Colonic mucosa (tissue), 4 donors: ENCODE measurements at regions not wholly inside any gene's neighbourhood (a gene's known extent, or its start where the extent isn't known, plus 50 kb on each side); places are given as distances from the start of the nearest gene placed in this dataset.
"Not testable (repeated sequence)": the region's sequence is repeated elsewhere in the genome, so short reads cannot be mapped to it uniquely, and the experiment has no call there.

Source experiments
- DNase-seq: peaks from one replicate; pipeline ENCODE4 v3.0.0-alpha.2; 2020
- H3K27ac ChIP-seq: fragments of 200-600 bp; one replicate; pipeline ENCODE4 v1.8.0; 2021
- H3K27me3 ChIP-seq: fragments of 200-600 bp; one replicate; pipeline ENCODE4 v1.8.0; 2021
- H3K36me3 ChIP-seq: fragments of 200-600 bp; one replicate; pipeline ENCODE4 v1.8.0; 2021
- H3K4me1 ChIP-seq: fragments of 200-600 bp; one replicate; pipeline ENCODE4 v1.8.0; 2021; ENCODE audit warnings: mild to moderate bottlenecking
- H3K4me3 ChIP-seq: fragments of 200-600 bp; one replicate; pipeline ENCODE4 v1.8.0; 2021
- H3K9ac ChIP-seq, 2 donors: one replicate each; pipeline ENCODE4 v1.7.0; 2013; ENCODE audit warnings: control low read depth in 2 of 2, low read depth in 2 of 2, low read length in 2 of 2
- H3K9me3 ChIP-seq: fragments of 200-600 bp; one replicate; pipeline ENCODE4 v1.8.0; 2021
- CTCF ChIP-seq: fragments of 200-600 bp; IDR thresholded peaks from one replicate; pipeline ENCODE4 v1.8.0; 2022; ENCODE audit warnings: antibody characterized with exemption, mild to moderate bottlenecking
- intact Hi-C: fragments of 100-400 bp; cut with DNase I; formaldehyde crosslinking; loops from one replicate; pipeline ENCODE4 v1.14.1; 2022
- donor health status: healthy.
- donor health status: DM: no; HTN: no; CAD: no.
- donor health status: DM: no; HTN: no; CAD: no.

GRCh38 chr1:10947181-10947580 is 65.3 kb upstream of the TARDBP start:
- H3K9ac ChIP-seq = no peak overlapping the region
- no peak overlapping the region for H3K27ac ChIP-seq
- no peak for TF ChIP-seq CTCF
- no peaks in the 10 kb centered on the region for H3K36me3 ChIP-seq
- peaks cover 13% of the 10 kb centered on the region for H3K4me1 ChIP-seq
- no peak for DNase-seq
- no peaks in the 10 kb centered on the region for H3K27me3 ChIP-seq
- intact Hi-C loops = no loop called here
- H3K4me3 ChIP-seq = no peak overlapping the region
- no peaks in the 10 kb centered on the region for H3K9me3 ChIP-seq

- Histone ChIP-seq H3K27me3 (no peaks in the 10 kb centered on the region), H3K36me3 (no peaks in the 10 kb centered on the region), H3K4me3 (no peak overlapping the region), H3K4me1 (peaks cover 9% of the 10 kb centered on the region), H3K27ac (no peak overlapping the region), H3K9me3 (no peaks in the 10 kb centered on the region), H3K9ac (no peak overlapping the region)
- TF ChIP-seq CTCF = no peak
- no peak for DNase-seq
- intact Hi-C loops = no loop called here
Measured at GRCh38 chr1:10947691-10948462, 64.6 kb upstream of the TARDBP start.

- Histone ChIP-seq H3K27ac (no peak overlapping the region), H3K36me3 (no peaks in the 10 kb centered on the region), H3K9ac (no peak overlapping the region), H3K9me3 (no peaks in the 10 kb centered on the region), H3K27me3 (no peaks in the 10 kb centered on the region), H3K4me3 (no peak overlapping the region), H3K4me1 (peaks cover 4% of the 10 kb centered on the region)
- TF ChIP-seq CTCF = no peak
- no peak for DNase-seq
- intact Hi-C loops = no loop called here
Measured at GRCh38 chr1:10948463-10948775, 64.0 kb upstream of the TARDBP start.

GRCh38 chr1:10950316-10951172 is 61.9 kb upstream of the TARDBP start:
- Histone ChIP-seq H3K9ac (no peak overlapping the region), H3K36me3 (no peaks in the 10 kb centered on the region), H3K4me3 (no peak overlapping the region), H3K27me3 (no peaks in the 10 kb centered on the region), H3K9me3 (no peaks in the 10 kb centered on the region), H3K4me1 (no peaks in the 10 kb centered on the region), H3K27ac (no peak overlapping the region)
- intact Hi-C loops = no loop called here
- no peak for DNase-seq
- TF ChIP-seq CTCF = no peak

- DNase-seq, intact Hi-C loops, H3K27ac ChIP-seq, H3K27me3 ChIP-seq, H3K9ac ChIP-seq, H3K9me3 ChIP-seq, H3K36me3 ChIP-seq, H3K4me1 ChIP-seq, H3K4me3 ChIP-seq: not testable (repeated sequence)
Measured at GRCh38 chr1:10951298-10951697, 61.2 kb upstream of the TARDBP start.

- H3K27ac ChIP-seq = no peak overlapping the region
- TF ChIP-seq CTCF = no peak
- H3K9ac ChIP-seq = no peak overlapping the region
- H3K36me3 ChIP-seq = no peaks in the 10 kb centered on the region
- no peak for DNase-seq
- no peak overlapping the region for H3K4me3 ChIP-seq
- no peaks in the 10 kb centered on the region for H3K9me3 ChIP-seq
- no peaks in the 10 kb centered on the region for H3K27me3 ChIP-seq
- intact Hi-C loops = no loop called here
- H3K4me1 ChIP-seq = no peaks in the 10 kb centered on the region
Measured at GRCh38 chr1:10951961-10952360, 60.5 kb upstream of the TARDBP start.
